ENCODE measurements at regions not wholly inside any gene's neighbourhood (a gene's known extent, or its start where the extent isn't known, plus 50 kb on each side); places are given as distances from the start of the nearest gene placed in this dataset.

GRCh38 chr5:82596451-82596850 lies 318.3 kb upstream of the RPS23 start:
- no peaks in the 10 kb centered on the region for H3K79me2 ChIP-seq (ENCODE audit: insufficient read depth, low read length)
- no peak overlapping the region for H3K4me2 ChIP-seq (ENCODE audit: insufficient read depth, low read length)
- H3K9me3 ChIP-seq (ENCODE audit: insufficient read depth, low read length, severe bottlenecking), result no peaks in the 10 kb centered on the region
- peaks cover 28% of the 10 kb centered on the region for H3K4me1 ChIP-seq (ENCODE audit: insufficient read depth, low read length)
- no peak for ATAC-seq (ENCODE audit: insufficient read depth, low read depth)
- no peak for TF ChIP-seq CTCF (IDR thresholded peaks at IDR 0.05; ENCODE audit: borderline replicate concordance, extremely low read depth, low read length, poor library complexity, severe bottlenecking)
- TF ChIP-seq EZH2 (IDR thresholded peaks at IDR 0.05; ENCODE audit: borderline replicate concordance, low read depth, low read length, severe bottlenecking), result no peak
- H3K27ac ChIP-seq (ENCODE audit: low read length), result no peak overlapping the region
- H3K27me3 ChIP-seq (ENCODE audit: insufficient read depth, low read length, poor library complexity), result no peaks in the 10 kb centered on the region
- no peak overlapping the region for H3K9ac ChIP-seq (ENCODE audit: low read depth, low read length)
- H2AFZ ChIP-seq (ENCODE audit: low read depth, low read length), result no peak overlapping the region
- H4K20me1 ChIP-seq (ENCODE audit: insufficient read depth, low read length), result no peaks in the 10 kb centered on the region
- H3K36me3 ChIP-seq (ENCODE audit: insufficient read depth, low read length), result no peaks in the 10 kb centered on the region
- H3K4me3 ChIP-seq (ENCODE audit: low read depth in 1 of 2, low read length in 2 of 2), result no peak overlapping the region
- no peak for DNase-seq

- Histone ChIP-seq H3K9ac (ENCODE audit: low read depth, low read length) (no peak overlapping the region), H3K27ac (ENCODE audit: low read length) (no peak overlapping the region), H3K4me2 (ENCODE audit: insufficient read depth, low read length) (no peak overlapping the region), H3K36me3 (ENCODE audit: insufficient read depth, low read length) (no peaks in the 10 kb centered on the region), H3K79me2 (ENCODE audit: insufficient read depth, low read length) (no peaks in the 10 kb centered on the region), H2AFZ (ENCODE audit: low read depth, low read length) (no peak overlapping the region), H4K20me1 (ENCODE audit: insufficient read depth, low read length) (no peaks in the 10 kb centered on the region), H3K4me1 (ENCODE audit: insufficient read depth, low read length) (peaks cover 19% of the 10 kb centered on the region), H3K9me3 (ENCODE audit: insufficient read depth, low read length, severe bottlenecking) (no peaks in the 10 kb centered on the region), H3K4me3 (ENCODE audit: low read depth in 1 of 2, low read length in 2 of 2) (no peak overlapping the region), H3K27me3 (ENCODE audit: insufficient read depth, low read length, poor library complexity) (no peaks in the 10 kb centered on the region)
- no peak for DNase-seq
- TF ChIP-seq EZH2 (IDR thresholded peaks at IDR 0.05; ENCODE audit: borderline replicate concordance, low read depth, low read length, severe bottlenecking) (no peak), CTCF (IDR thresholded peaks at IDR 0.05; ENCODE audit: borderline replicate concordance, extremely low read depth, low read length, poor library complexity, severe bottlenecking) (no peak)
- ATAC-seq (ENCODE audit: insufficient read depth, low read depth), result no peak
Observed at GRCh38 chr5:82595113-82595512, 317.0 kb upstream of the RPS23 start.

- no peak for ATAC-seq (ENCODE audit: insufficient read depth, low read depth)
- no peaks in the 10 kb centered on the region for H3K79me2 ChIP-seq (ENCODE audit: insufficient read depth, low read length)
- no peak for DNase-seq
- peaks cover 12% of the 10 kb centered on the region for H3K4me1 ChIP-seq (ENCODE audit: insufficient read depth, low read length)
- H3K27ac ChIP-seq (ENCODE audit: low read length), result no peak overlapping the region
- H2AFZ ChIP-seq (ENCODE audit: low read depth, low read length), result no peak overlapping the region
- H3K4me2 ChIP-seq (ENCODE audit: insufficient read depth, low read length), result no peak overlapping the region
- H3K4me3 ChIP-seq (ENCODE audit: low read depth in 1 of 2, low read length in 2 of 2), result no peak overlapping the region
- no peak overlapping the region for H3K9ac ChIP-seq (ENCODE audit: low read depth, low read length)
- H4K20me1 ChIP-seq (ENCODE audit: insufficient read depth, low read length), result no peaks in the 10 kb centered on the region
- no peaks in the 10 kb centered on the region for H3K27me3 ChIP-seq (ENCODE audit: insufficient read depth, low read length, poor library complexity)
- H3K36me3 ChIP-seq (ENCODE audit: insufficient read depth, low read length), result no peaks in the 10 kb centered on the region
- no peaks in the 10 kb centered on the region for H3K9me3 ChIP-seq (ENCODE audit: insufficient read depth, low read length, severe bottlenecking)
- TF ChIP-seq EZH2 (IDR thresholded peaks at IDR 0.05; ENCODE audit: borderline replicate concordance, low read depth, low read length, severe bottlenecking), result no peak
- TF ChIP-seq CTCF (IDR thresholded peaks at IDR 0.05; ENCODE audit: borderline replicate concordance, extremely low read depth, low read length, poor library complexity, severe bottlenecking), result no peak
Observed at GRCh38 chr5:82594097-82594496, 315.9 kb upstream of the RPS23 start.

GRCh38 chr5:82593481-82593880 lies 315.3 kb upstream of the RPS23 start:
- no peak overlapping the region for H3K9ac ChIP-seq (ENCODE audit: low read depth, low read length)
- ATAC-seq (ENCODE audit: insufficient read depth, low read depth), result no peak
- no peak overlapping the region for H3K4me3 ChIP-seq (ENCODE audit: low read depth in 1 of 2, low read length in 2 of 2)
- H2AFZ ChIP-seq (ENCODE audit: low read depth, low read length), result no peak overlapping the region
- no peaks in the 10 kb centered on the region for H4K20me1 ChIP-seq (ENCODE audit: insufficient read depth, low read length)
- no peak for DNase-seq
- H3K4me1 ChIP-seq (ENCODE audit: insufficient read depth, low read length), result peaks cover 10% of the 10 kb centered on the region
- no peak overlapping the region for H3K4me2 ChIP-seq (ENCODE audit: insufficient read depth, low read length)
- H3K9me3 ChIP-seq (ENCODE audit: insufficient read depth, low read length, severe bottlenecking), result no peaks in the 10 kb centered on the region
- H3K27ac ChIP-seq (ENCODE audit: low read length), result no peak overlapping the region
- H3K79me2 ChIP-seq (ENCODE audit: insufficient read depth, low read length), result no peaks in the 10 kb centered on the region
- TF ChIP-seq CTCF (IDR thresholded peaks at IDR 0.05; ENCODE audit: borderline replicate concordance, extremely low read depth, low read length, poor library complexity, severe bottlenecking) (no peak), EZH2 (IDR thresholded peaks at IDR 0.05; ENCODE audit: borderline replicate concordance, low read depth, low read length, severe bottlenecking) (no peak)
- H3K27me3 ChIP-seq (ENCODE audit: insufficient read depth, low read length, poor library complexity), result no peaks in the 10 kb centered on the region
- H3K36me3 ChIP-seq (ENCODE audit: insufficient read depth, low read length), result no peaks in the 10 kb centered on the region

Measured in DND-41 (cell line).